ENCODE measurements at regions not wholly inside any gene's neighbourhood (a gene's known extent, or its start where the extent isn't known, plus 50 kb on each side); places are given as distances from the start of the nearest gene placed in this dataset.
"Not testable (repeated sequence)": the region's sequence is repeated elsewhere in the genome, so short reads cannot be mapped to it uniquely, and the experiment has no call there.

DNA sequence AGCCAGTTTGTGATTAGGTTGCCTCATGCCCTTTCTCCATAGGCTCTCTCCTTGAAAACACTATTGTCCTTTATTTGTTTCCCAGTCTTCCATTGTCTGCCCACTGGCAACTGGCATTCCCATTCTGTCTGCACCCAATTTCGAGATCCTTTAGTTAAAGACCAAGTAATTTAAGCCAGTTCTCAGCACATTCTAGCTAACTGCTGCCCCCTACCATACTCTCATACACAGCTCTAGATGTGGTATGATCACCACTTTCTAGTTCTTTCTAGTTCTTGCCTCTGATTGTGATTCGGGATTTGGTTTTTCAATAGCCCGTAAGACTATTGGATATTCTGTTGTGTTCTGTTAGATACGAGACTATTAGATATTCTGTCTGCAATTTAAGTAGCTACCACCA lies 135.8 kb upstream of the TRPC5 start:
- ATAC-seq (ENCODE audit: insufficient read depth, low read depth) (no peak), DNase-seq (no peak)
- Histone ChIP-seq H3K4me2 (ENCODE audit: insufficient read depth, low read length) (no peak overlapping the region), H3K27ac (ENCODE audit: low read length) (no peak overlapping the region), H3K79me2 (ENCODE audit: insufficient read depth, low read length) (no peaks in the 10 kb centered on the region), H3K4me1 (ENCODE audit: insufficient read depth, low read length) (no peaks in the 10 kb centered on the region), H4K20me1 (ENCODE audit: insufficient read depth, low read length) (no peaks in the 10 kb centered on the region), H3K36me3 (ENCODE audit: insufficient read depth, low read length) (no peaks in the 10 kb centered on the region), H3K27me3 (ENCODE audit: insufficient read depth, low read length, poor library complexity) (no peaks in the 10 kb centered on the region), H3K9ac (ENCODE audit: low read depth, low read length) (no peak overlapping the region), H2AFZ (ENCODE audit: low read depth, low read length) (no peak overlapping the region), H3K9me3 (ENCODE audit: insufficient read depth, low read length, severe bottlenecking) (no peaks in the 10 kb centered on the region), H3K4me3 (ENCODE audit: low read depth in 1 of 2, low read length in 2 of 2) (no peak overlapping the region)
- TF ChIP-seq, protein P1, sequence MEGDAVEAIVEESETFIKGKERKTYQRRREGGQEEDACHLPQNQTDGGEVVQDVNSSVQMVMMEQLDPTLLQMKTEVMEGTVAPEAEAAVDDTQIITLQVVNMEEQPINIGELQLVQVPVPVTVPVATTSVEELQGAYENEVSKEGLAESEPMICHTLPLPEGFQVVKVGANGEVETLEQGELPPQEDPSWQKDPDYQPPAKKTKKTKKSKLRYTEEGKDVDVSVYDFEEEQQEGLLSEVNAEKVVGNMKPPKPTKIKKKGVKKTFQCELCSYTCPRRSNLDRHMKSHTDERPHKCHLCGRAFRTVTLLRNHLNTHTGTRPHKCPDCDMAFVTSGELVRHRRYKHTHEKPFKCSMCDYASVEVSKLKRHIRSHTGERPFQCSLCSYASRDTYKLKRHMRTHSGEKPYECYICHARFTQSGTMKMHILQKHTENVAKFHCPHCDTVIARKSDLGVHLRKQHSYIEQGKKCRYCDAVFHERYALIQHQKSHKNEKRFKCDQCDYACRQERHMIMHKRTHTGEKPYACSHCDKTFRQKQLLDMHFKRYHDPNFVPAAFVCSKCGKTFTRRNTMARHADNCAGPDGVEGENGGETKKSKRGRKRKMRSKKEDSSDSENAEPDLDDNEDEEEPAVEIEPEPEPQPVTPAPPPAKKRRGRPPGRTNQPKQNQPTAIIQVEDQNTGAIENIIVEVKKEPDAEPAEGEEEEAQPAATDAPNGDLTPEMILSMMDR (IDR thresholded peaks at IDR 0.05; ENCODE audit: borderline replicate concordance, extremely low read depth, low read length, poor library complexity, severe bottlenecking) = no peak
- no peak for TF ChIP-seq EZH2 (IDR thresholded peaks at IDR 0.05; ENCODE audit: borderline replicate concordance, low read depth, low read length, severe bottlenecking)

GRCh38 chrX:112211459-112211858 lies 128.9 kb upstream of the TRPC5 start:
- ATAC-seq (ENCODE audit: insufficient read depth, low read depth) (no peak), DNase-seq (no peak)
- Histone ChIP-seq H3K36me3 (ENCODE audit: insufficient read depth, low read length) (no peaks in the 10 kb centered on the region), H3K4me2 (ENCODE audit: insufficient read depth, low read length) (no peak overlapping the region), H3K9ac (ENCODE audit: low read depth, low read length) (no peak overlapping the region), H2AFZ (ENCODE audit: low read depth, low read length) (no peak overlapping the region), H3K79me2 (ENCODE audit: insufficient read depth, low read length) (no peaks in the 10 kb centered on the region), H3K4me1 (ENCODE audit: insufficient read depth, low read length) (no peaks in the 10 kb centered on the region), H3K4me3 (ENCODE audit: low read depth in 1 of 2, low read length in 2 of 2) (no peak overlapping the region), H4K20me1 (ENCODE audit: insufficient read depth, low read length) (no peaks in the 10 kb centered on the region), H3K27me3 (ENCODE audit: insufficient read depth, low read length, poor library complexity) (no peaks in the 10 kb centered on the region), H3K9me3 (ENCODE audit: insufficient read depth, low read length, severe bottlenecking) (no peaks in the 10 kb centered on the region), H3K27ac (ENCODE audit: low read length) (no peak overlapping the region)
- TF ChIP-seq, protein P1 (IDR thresholded peaks at IDR 0.05; ENCODE audit: borderline replicate concordance, extremely low read depth, low read length, poor library complexity, severe bottlenecking) = no peak
- no peak for TF ChIP-seq EZH2 (IDR thresholded peaks at IDR 0.05; ENCODE audit: borderline replicate concordance, low read depth, low read length, severe bottlenecking)

- no peak overlapping the region for H3K9ac ChIP-seq (ENCODE audit: low read depth, low read length)
- H4K20me1 ChIP-seq (ENCODE audit: insufficient read depth, low read length) = no peaks in the 10 kb centered on the region
- H3K36me3 ChIP-seq (ENCODE audit: insufficient read depth, low read length) = no peaks in the 10 kb centered on the region
- H3K79me2 ChIP-seq (ENCODE audit: insufficient read depth, low read length) = no peaks in the 10 kb centered on the region
- ATAC-seq (ENCODE audit: insufficient read depth, low read depth) (no peak), DNase-seq (no peak)
- no peak overlapping the region for H3K27ac ChIP-seq (ENCODE audit: low read length)
- H3K4me1 ChIP-seq (ENCODE audit: insufficient read depth, low read length) = no peaks in the 10 kb centered on the region
- H3K9me3 ChIP-seq (ENCODE audit: insufficient read depth, low read length, severe bottlenecking) = no peaks in the 10 kb centered on the region
- H3K4me3 ChIP-seq (ENCODE audit: low read depth in 1 of 2, low read length in 2 of 2) = no peak overlapping the region
- H3K4me2 ChIP-seq (ENCODE audit: insufficient read depth, low read length) = no peak overlapping the region
- no peak for TF ChIP-seq EZH2 (IDR thresholded peaks at IDR 0.05; ENCODE audit: borderline replicate concordance, low read depth, low read length, severe bottlenecking)
- TF ChIP-seq, protein P1 (IDR thresholded peaks at IDR 0.05; ENCODE audit: borderline replicate concordance, extremely low read depth, low read length, poor library complexity, severe bottlenecking) = no peak
- H3K27me3 ChIP-seq (ENCODE audit: insufficient read depth, low read length, poor library complexity) = no peaks in the 10 kb centered on the region
- H2AFZ ChIP-seq (ENCODE audit: low read depth, low read length) = no peak overlapping the region
Measured at GRCh38 chrX:112197840-112198239, 115.3 kb upstream of the TRPC5 start.

DNA sequence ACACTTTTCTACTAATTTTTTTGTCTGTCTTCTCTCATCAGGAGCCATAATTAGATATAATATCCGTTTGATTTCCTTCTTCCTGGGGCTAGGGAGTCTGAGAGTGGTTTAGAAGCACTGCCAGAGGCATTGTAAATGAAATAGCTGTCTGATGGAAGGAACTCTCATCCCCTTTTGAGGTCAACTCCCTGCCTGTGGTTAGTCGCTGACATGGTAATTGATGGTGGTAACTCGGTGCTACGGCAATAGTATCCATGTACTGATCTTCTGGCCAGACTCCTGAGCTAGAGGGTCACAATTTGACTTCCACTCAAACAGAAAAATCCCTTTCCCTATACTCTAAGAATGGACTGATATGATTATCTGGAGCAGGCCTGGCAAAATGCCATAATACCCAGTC lies 108.1 kb upstream of the TRPC5 start:
- Histone ChIP-seq H4K20me1 (ENCODE audit: insufficient read depth, low read length) (no peaks in the 10 kb centered on the region), H3K27ac (ENCODE audit: low read length) (no peak overlapping the region), H3K9ac (ENCODE audit: low read depth, low read length) (no peak overlapping the region), H3K4me3 (ENCODE audit: low read depth in 1 of 2, low read length in 2 of 2) (no peak overlapping the region), H2AFZ (ENCODE audit: low read depth, low read length) (no peak overlapping the region), H3K36me3 (ENCODE audit: insufficient read depth, low read length) (no peaks in the 10 kb centered on the region), H3K4me2 (ENCODE audit: insufficient read depth, low read length) (no peak overlapping the region), H3K4me1 (ENCODE audit: insufficient read depth, low read length) (no peaks in the 10 kb centered on the region), H3K79me2 (ENCODE audit: insufficient read depth, low read length) (no peaks in the 10 kb centered on the region), H3K9me3 (ENCODE audit: insufficient read depth, low read length, severe bottlenecking) (no peaks in the 10 kb centered on the region), H3K27me3 (ENCODE audit: insufficient read depth, low read length, poor library complexity) (no peaks in the 10 kb centered on the region)
- DNase-seq (no peak), ATAC-seq (ENCODE audit: insufficient read depth, low read depth) (no peak)
- TF ChIP-seq, protein P1 (IDR thresholded peaks at IDR 0.05; ENCODE audit: borderline replicate concordance, extremely low read depth, low read length, poor library complexity, severe bottlenecking) = no peak
- TF ChIP-seq EZH2 (IDR thresholded peaks at IDR 0.05; ENCODE audit: borderline replicate concordance, low read depth, low read length, severe bottlenecking) = no peak

DNA sequence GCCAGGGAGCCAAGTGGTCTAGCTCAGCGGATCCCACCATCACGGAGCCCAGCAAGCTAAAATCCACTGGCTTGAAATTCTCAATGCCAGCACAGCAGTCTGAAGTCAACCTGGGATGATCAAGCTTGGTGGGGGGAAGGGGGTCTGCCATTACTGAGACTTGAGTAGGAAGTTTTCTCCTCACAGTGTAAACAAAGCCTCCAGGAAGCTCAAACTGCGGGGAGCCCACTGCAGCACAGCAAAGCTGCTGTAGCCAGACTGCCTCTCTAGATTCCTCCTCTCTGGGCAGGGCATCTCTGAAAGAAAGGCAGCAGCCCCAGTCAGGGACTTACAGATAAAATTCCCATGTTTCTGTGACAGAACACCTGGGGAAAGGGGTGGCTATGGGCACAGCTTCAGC lies 98.8 kb upstream of the TRPC5 start:
- not testable (repeated sequence) for H3K9ac ChIP-seq (ENCODE audit: low read depth, low read length); ATAC-seq (ENCODE audit: insufficient read depth, low read depth); H3K79me2 ChIP-seq (ENCODE audit: insufficient read depth, low read length); DNase-seq; H3K27ac ChIP-seq (ENCODE audit: low read length); H3K4me3 ChIP-seq (ENCODE audit: low read depth in 1 of 2, low read length in 2 of 2); H2AFZ ChIP-seq (ENCODE audit: low read depth, low read length); H3K4me2 ChIP-seq (ENCODE audit: insufficient read depth, low read length); H3K4me1 ChIP-seq (ENCODE audit: insufficient read depth, low read length); H4K20me1 ChIP-seq (ENCODE audit: insufficient read depth, low read length); H3K9me3 ChIP-seq (ENCODE audit: insufficient read depth, low read length, severe bottlenecking); H3K36me3 ChIP-seq (ENCODE audit: insufficient read depth, low read length); H3K27me3 ChIP-seq (ENCODE audit: insufficient read depth, low read length, poor library complexity)
